HG03460 (cell line): ENCODE measurements at regions not wholly inside any gene's neighbourhood (a gene's known extent, or its start where the extent isn't known, plus 50 kb on each side); places are given as distances from the start of the nearest gene placed in this dataset.
"Not testable (repeated sequence)": the region's sequence is repeated elsewhere in the genome, so short reads cannot be mapped to it uniquely, and the experiment has no call there.

Source experiments
- ATAC-seq: cut with Tn5 transposase; IDR thresholded peaks from one replicate; pipeline ENCODE4 v1.9.1; 2021; ENCODE audit not compliant: unreplicated experiment

DNA sequence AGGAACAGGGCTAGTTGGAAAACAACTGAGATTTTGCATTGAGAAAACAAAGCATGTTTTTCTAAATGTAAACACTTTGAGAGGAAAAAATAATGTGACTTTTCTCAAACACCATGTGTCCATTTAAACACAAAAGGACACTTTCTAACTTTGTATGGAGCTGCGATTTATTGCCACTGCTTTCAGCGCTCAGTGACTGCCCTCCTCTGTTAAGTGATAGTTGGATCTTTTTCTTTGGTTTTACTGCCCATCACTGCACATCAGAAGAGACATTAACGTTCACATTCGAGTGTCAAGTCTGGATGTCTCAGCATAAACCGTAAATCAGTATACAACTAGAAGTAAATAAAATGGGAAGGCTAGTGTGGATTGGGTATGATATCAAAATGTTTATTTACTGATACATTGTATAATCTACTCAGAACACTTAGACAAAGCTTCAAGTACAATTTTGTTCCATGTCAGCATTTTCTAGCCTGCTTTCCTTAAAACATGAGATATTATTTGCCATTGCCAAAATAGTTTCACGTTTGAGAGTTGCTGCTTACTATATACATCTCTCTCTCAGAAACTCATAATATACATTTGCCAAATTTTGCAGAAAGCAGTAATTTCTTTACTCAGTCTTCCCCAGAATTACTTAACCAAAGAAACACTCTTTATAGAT is 237.6 kb downstream of the IKZF2 start:
- no peak for ATAC-seq

DNA sequence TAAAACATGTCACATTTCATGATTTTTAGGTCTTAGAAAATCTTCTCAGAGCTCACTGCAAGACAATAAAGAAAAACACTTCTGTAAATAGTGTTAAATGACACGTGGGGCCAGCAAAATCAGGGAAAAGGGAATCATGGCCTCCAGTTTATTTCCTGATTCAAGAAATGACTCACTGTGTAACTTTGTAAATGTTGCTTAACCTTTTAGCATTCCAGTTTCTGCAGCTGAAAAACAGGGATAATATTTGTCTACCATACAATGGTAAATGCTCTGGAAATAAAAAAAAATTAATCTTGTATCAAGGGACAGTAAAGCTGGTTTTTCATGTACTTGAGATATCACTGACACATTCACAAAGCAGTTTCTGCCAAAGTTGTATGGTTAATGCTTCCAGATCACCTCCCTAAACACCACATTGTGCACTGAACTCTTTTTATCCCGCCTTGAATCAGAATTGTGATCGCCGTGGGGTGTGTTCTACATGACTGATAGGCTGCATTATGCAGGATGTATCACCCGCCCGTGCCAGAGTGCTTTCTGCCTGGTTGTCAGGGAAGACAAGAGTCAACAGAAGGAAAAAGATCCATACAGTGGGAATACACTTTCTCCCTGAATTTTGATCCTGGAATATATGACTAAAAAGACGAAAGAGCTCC is 238.8 kb downstream of the IKZF2 start:
- no peak for ATAC-seq

DNA sequence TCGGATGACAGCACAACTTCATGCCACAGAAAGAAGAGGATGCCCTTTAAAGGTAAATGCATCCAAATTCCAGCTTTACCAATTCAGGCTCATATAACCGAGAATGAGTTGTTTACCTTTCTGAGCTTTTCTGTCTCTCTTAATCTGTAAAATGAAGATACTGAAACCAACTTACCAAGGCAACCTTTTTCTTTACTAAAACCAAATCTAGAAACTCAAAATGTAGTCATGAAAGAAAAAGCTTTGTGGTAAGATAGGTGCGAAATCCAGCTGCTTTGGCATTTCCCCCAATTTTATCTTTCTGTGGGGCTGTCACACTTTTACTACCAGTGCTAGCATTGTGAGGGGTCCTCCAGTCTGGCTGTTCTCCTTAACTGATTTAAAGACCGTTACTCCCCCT is 240.4 kb downstream of the IKZF2 start:
- ATAC-seq, result no peak

DNA sequence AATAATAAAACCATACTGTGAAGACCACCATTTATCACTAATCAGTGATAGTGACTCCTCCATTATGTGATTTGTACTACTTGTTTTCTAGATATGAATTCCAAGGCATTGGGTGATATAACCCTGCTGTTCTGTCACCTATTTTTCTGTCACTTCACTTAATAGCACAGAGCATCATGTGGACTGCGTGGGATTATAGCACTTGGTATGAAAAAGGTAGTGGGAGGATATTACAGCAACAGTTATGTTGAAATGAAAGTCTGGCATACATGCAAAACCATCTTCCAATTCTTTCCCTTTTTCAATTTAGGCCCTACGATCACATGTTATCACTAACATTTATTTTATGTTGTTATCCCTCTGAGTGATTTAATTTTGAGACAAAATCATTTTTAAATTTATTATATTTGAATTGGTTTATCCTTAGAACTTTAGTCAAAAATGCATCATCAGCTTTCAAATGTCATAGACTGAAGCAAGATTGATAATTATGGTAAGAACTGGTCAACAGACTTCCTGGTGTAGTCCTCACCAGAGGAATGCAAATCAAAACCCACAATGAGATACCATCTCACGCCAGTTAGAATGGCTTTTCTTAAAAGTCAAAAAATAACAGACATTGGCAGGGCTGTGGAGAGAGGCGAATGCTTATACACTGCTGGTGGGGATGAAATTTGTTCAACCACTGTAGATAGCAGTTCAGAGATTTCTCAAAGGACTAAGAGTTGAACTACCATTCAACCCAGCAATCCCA is 242.6 kb downstream of the IKZF2 start:
- ATAC-seq, result no peak

DNA sequence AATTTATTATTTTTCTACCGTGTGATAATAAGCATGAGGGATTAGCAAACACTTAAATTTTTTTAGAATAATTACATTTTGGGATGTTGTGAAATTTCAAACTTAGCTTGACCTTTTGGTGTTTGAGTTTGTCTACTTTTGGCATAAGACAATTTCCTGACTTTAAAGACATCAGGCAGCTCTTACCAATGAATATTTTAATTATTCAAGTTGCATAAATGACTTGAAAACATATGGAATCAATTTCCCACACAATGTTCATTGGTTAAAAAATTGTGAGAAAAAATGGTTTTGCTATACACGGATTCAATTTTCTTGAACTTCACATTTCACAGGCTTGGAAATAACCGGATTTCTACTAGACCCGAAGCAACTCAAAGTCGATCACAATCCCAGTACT is 243.4 kb downstream of the IKZF2 start:
- no peak for ATAC-seq

DNA sequence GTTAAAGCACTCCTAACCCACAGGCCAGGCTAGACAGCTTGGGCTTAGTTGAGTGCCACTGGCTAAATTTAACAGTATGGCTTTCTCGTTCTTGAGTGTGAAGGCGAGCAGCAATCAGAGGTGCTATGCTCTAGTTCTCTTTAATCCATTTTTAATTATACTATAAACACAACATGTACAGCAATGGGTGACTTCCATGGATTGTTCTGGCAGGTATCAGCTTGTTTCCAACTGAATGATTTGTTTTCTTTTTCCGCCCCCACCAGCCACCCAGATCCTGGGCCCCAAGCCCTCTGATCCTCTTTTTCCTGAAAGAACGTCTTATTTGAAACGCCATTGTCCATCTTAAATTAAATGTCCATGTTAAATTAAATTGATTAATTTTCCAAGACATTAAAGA is 244.8 kb downstream of the IKZF2 start:
- ATAC-seq, result no peak

DNA sequence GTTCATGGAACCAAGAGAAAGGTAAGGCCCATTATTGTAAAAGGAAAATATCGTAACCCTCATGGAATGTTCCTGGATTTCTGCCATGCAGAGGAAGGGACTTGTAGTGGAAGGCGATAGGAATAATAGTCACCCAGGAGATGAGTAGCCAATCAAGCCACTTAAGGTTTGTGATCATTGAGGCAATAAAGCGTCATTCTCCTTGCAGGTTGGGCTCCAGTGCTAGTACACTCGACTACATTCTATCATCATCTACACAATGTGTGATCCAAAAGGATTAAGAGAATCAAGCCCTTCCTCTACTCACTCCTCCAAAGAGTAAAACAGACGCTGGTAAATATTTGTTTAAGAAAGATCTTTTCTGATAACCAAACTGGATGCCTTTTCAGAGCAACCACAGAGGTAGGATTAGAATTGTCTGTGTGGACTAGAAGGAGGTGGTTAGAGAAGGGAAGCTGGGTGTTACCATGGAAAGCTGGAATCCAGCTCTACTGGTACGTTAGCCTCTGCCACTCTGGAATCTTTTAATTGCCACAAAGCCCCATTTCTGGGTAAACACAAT is 245.7 kb downstream of the IKZF2 start:
- no peak for ATAC-seq

DNA sequence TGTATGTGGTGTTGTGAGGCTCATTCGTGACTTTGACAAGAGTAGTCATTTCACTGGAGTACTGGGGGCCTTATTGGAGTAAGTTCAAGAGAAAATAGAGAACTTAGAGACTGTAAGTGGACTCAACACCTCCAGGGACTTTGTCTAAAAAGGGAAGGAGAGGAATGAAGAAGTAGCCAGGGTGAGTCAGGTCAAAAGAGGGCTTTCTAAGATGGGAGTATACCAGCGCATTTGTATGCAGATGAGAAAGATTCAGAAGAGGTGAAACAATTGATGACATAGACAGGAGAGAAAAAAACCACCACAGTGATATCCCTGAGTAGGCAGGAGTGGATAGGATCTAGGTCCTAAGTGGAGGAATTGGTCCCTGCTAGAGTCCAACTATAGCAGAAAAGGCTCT is 246.8 kb downstream of the IKZF2 start:
- ATAC-seq, result no peak

DNA sequence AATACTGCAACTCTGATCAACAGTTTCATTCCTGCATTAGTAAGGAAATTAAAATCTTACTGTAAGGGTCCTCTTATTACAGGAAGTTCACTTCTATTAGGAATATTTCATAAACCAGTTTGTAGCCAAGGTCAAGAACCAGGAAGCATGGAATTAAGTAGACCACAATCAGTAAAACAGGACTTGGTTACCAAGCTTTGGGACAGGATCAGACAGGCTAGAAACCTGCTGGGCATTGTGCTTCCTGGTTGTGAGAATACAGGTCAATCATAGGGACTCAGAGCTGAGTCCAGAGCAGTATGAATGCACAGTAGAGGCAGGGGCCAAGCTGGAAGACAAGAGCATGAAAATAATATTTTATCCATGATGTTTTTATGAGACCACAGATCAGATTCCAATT is 248.0 kb downstream of the IKZF2 start:
- ATAC-seq, result no peak

DNA sequence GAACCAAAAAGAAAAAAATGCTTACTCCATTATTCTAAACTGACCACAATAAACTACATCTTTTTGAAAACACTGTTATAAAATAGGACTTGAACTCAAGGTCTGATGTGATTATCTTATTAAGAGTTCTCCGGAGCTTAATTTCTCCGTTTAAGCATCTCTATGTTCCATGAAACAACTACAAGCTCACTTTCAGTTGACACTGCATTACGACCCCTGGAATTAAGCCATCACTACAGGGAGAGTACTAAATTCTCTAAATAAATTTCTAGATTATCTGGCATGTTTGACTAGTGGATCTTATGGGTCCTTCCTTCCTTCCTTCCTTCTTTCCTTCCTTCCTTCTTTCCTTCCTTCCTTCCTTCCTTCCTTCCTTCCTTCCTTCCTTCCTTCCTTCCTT is 249.0 kb downstream of the IKZF2 start:
- no peak for ATAC-seq

DNA sequence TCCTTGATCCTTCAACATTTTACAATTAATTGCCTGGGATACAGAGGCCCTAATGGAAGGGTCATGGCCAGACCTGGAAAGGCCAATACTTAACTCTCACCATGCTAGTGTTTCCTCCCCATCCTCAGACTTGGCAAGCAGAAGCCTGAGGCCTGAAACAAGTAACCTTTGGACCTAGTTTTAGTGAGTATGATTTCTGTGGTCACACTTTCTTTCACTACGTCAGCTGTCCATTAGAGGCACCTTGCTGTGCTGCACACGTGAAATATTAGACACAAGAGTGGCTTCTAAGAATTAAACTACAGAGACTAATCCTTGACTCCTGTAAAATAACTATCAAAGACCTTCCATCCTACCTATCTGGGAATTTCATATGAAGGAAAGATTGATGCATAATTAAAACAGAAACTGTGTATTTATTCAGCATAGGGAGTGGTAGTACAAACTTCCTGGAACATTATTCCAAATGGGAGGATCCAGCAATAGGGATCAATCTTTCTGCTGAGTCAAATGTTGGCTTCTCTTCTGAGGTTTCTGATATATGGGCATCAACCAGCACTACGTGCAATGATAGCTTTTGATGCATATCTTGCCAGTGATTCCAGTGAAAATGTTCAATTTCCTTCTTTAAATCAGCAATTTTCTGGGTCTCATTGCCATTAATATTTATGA is 249.7 kb downstream of the IKZF2 start:
- ATAC-seq, result no peak

DNA sequence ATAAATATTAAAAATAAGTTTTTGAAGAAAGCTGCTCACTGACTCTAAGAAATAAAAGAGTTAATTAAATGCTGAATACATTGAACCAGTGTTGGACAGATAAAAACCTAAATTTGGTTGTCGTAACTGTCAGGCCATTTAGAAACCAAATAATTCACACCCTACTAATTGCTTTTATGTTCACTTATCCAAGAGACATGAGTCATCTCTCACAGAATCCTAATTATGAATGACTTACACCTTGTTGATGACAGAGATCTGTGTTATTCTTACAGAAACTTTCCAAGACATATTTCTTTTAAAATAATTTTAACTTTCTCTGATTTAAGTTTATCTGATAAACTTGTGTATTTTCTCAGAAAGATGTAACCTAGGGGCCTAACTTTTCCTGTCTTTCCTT is 250.7 kb downstream of the IKZF2 start:
- no peak for ATAC-seq

DNA sequence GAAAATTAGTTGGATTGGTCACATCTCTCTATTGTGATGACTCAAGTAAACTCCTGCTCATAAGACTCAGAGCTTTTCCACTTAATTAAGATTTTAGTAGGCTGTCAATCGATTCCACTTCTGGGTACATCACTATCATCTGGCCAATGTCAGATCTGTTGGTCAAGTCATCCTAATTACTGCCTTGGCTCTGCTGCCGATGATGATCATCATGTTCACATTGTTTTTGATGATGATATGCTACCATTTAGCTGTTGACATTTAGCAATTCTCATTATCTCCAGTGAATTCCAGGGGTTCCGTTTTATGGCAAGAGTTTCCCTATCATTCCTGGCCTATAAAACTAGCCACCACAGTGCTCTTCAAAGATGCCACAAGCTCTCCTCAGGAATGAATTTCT is 253.4 kb downstream of the IKZF2 start:
- ATAC-seq, result no peak

DNA sequence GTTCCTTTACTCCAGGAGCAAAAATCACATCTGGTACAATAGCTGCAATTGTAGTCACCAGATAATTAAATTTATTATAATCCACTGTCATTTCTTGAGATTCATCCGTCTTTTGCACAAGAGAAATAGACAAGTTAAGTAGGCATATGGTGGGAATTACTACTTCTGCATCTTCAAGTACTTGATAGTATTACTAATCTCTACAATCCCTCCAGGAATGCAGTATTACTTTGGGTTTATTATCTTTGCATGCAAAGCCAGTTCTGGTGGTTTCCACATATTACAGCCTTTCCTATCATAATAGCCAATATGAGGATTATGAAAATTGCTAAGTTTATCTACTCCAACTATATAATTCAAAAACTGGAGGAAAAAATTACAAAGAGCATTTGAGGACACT is 254.1 kb downstream of the IKZF2 start:
- no peak for ATAC-seq

DNA sequence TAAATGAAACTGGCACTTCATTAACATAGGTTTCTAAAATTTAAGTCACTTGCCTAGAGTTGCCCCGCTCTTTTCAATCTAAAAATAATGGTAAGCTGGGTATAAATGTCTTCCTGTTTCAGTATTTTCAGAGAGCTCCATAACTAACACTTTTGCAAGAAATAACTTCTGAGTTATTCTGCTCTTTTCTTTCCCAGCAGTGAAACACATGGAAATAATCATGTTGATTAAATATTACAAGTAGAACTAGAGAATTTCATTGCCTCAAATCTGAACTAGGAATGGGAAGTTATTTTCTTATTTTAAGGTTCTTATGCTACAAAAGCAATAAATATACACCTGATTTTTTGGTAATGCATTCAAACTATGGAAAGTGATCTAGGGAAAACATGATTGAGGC is 257.4 kb downstream of the IKZF2 start:
- no peak for ATAC-seq

DNA sequence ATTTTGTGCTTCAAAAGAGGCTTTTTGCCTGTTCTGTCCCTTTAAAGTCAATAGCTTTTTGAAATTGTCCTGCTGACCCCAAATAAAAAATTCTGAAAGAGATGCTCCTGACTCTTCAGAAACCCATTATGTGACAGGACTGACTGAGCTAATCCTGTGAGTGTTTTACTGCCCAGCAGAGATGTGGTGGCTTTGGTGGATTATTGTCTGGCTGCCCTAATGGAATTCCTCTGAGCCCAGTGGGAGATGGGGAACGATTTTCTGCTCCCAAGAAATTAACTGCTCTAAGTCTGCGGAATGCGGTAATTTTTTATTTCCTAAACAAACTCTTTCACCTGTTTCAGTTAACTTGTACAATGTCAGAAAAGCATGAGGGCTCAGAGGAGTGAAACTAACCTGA is 258.2 kb downstream of the IKZF2 start:
- ATAC-seq, result no peak

DNA sequence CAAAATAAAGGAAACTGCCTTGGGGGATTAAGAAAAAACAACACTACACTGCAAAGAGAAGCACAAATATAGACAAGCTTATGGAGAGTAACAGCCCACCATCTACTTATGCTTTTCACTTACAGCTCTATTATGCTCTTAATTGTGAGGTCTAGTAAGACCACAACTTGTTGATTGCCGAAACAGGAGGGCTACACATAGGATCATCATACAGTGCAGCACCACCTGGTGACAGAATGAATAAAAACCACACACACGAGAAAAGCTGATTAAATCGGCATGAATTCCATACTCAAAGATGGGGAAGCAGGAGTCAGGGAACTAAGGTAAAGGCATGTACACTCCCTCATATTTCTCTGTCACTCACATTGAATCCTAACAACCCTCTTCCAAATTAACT is 259.2 kb downstream of the IKZF2 start:
- no peak for ATAC-seq

DNA sequence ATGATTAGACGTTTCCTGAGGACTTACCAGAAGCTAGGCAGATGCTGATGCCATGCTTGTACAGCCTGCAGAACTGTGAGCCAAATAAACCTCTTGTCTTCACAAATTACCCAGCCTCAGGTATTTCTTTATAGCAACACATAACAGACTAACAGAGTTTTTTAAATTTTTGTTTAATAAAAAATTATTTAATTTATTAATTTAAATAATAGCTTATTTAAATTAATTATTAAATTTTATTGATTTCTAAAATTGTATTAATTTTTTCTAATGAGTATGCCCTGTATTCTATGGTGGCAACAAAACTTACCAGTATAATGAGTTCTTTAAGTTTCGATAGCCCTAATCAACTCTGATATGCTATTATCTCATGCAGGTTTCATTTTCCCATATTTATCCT is 259.8 kb downstream of the IKZF2 start:
- ATAC-seq, result no peak

DNA sequence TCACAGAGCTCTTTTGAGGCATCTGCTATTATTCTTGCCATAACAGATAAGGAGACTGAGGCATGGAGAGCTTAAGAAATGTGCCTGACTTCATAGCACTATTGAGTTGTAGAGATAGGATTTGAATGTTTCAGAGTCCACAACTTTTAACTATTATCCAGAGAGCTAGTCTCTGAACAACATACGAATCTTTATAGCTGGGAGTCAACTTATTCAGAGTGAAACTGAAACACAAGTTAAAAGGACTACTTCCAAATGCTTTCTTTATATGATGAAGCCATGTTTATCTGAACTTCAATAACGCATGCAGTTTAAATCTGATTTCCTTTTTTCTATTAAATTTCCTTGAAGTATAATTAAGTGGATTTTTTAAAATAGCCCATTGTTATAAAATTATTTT is 268.8 kb downstream of the IKZF2 start:
- no peak for ATAC-seq

DNA sequence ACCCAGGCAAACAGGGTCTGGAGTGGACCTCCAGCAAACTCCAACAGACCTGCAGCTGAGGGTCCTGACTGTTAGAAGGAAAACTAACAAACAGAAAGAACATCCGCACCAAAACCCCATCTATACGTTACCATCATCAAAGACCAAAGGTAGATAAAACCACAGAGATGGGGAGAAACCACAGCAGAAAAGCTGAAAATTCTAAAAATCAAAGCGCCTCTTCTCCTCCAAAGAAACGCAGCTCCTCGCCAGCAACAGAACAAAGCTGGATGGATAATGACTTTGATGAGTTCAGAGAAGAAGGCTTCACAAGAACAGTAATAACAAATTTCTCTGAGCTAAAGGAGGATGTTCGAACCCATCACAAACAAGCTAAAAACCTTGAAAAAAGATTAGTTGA is 274.9 kb downstream of the IKZF2 start:
- ATAC-seq, result not testable (repeated sequence)

DNA sequence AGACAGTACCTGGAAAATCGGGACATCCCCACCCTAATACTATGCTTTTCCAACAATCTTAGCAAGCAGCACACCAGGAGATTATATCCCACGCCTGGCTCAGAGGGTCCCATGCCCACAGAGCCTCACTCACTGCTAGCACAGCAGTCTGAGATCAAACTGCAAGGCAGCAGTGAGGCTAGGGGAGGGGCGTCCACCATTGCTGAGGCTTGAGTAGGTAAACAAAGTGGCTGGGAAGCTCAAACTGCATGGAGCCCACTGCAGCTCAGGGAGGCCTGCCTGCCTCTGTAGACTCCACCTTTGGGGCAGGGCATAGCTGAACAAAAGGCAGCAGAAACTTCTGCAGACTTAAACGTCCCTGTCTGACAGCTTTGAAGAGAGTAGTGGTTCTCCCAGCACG is 275.5 kb downstream of the IKZF2 start:
- ATAC-seq, result not testable (repeated sequence)

DNA sequence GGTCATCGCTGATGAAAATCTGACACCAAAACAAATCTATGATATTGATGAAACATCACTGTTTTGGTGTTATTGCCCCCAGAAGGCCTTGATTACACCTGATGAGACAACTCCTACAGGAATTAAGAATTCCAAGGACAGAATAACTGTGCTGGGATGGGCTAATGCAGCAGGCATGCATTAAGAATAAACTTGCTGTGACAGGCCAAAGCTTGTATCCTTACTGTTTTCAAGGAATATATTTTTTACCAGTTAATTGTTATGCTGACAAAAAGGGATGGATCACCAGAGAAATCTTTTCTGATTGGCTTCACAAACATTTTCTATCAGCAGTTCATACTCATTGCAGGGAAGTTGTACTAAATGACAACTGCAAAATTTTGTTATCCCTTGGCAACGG is 278.2 kb downstream of the IKZF2 start:
- no peak for ATAC-seq
